Duodenal mucosa (tissue), 2 donors: ENCODE measurements at regions not wholly inside any gene's neighbourhood (a gene's known extent, or its start where the extent isn't known, plus 50 kb on each side); places are given as distances from the start of the nearest gene placed in this dataset.

ENCODE experiments used
- H3K27ac ChIP-seq: one replicate; pipeline ENCODE4 v1.7.0; 2013; ENCODE audit warnings: low read depth, low read length
- H3K27me3 ChIP-seq, 2 donors: one replicate each; pipeline ENCODE4 v1.7.0; 2013; ENCODE audit warnings: low read length in 2 of 2, control low read depth in 1 of 2; ENCODE audit not compliant: insufficient read depth in 2 of 2, control insufficient read depth in 1 of 2
- H3K36me3 ChIP-seq, 2 donors: one replicate each; pipeline ENCODE4 v1.7.0; 2013; ENCODE audit warnings: low read length in 2 of 2, control low read depth in 1 of 2; ENCODE audit not compliant: insufficient read depth in 2 of 2, control insufficient read depth in 1 of 2
- H3K4me1 ChIP-seq, 2 donors: one replicate each; pipeline ENCODE4 v1.7.0; 2013; ENCODE audit warnings: low read length in 2 of 2, control low read depth in 1 of 2; ENCODE audit not compliant: insufficient read depth in 2 of 2, control insufficient read depth in 1 of 2
- H3K4me3 ChIP-seq, 2 donors: one replicate each; pipeline ENCODE4 v1.7.0; 2013; ENCODE audit warnings: low read length in 2 of 2, low read depth in 1 of 2
- H3K9ac ChIP-seq, 2 donors: one replicate each; pipeline ENCODE4 v1.7.0; 2013; ENCODE audit warnings: low read length in 2 of 2, low read depth in 1 of 2
- H3K9me3 ChIP-seq, 2 donors: one replicate each; pipeline ENCODE4 v1.7.0; 2013; ENCODE audit warnings: low read length in 2 of 2, control low read depth in 1 of 2; ENCODE audit not compliant: control insufficient read depth in 1 of 2

GRCh38 chr2:23286031-23286757 lies 98.8 kb upstream of the KLHL29 start:
- Histone ChIP-seq H3K27me3 (no peaks in the 10 kb centered on the region), H3K36me3 (no peaks in the 10 kb centered on the region), H3K9me3 (no peaks in the 10 kb centered on the region), H3K9ac (no peak overlapping the region), H3K4me3 (no peak overlapping the region), H3K4me1 (no peaks in the 10 kb centered on the region), H3K27ac (no peak overlapping the region)

DNA sequence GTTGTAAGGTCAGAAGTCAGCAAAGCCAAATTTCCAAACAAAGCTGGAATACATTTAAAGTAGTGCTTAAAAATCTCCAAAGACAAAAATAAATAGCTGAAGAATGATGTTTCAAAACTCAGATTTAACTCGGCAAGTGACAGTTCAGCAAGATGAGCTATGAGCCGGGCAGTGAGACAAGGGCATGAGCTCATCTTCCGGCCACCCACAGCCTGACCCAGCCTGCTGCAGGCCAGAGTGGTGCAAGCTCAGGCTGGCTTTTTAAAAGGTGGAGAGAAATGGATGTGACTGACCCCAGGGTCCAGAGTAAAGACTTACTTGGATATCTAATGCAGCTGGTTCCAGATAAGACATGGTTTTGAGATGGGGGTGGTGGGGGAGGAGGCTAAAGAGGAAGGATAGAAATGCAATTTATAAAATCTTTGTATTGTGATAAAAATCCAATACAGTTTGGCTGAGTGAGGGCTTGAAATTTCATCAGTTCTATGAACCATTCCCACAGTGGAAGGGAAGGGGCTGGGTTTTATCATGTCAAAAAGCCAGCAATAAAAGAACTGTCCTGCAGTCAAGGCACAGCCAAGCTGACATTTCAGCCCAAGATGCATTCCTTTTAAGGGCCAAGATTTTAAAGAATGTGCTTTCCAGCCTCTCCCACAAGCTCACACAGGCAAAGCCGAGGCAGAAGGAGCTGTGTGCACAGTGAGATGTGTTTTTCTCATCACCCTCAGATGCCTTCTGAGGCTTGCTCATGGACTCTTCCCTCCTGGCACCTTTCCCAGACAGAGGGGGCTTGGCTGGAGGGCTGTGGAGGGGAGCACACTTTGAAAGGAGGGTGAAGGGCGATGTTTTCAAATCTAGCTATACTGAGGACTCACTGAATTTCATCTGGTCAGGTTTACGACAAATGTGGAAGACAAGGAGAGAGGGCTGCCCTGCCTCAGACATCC lies 97.9 kb upstream of the KLHL29 start:
- H3K27ac ChIP-seq: no peak overlapping the region
- no peaks in the 10 kb centered on the region for H3K36me3 ChIP-seq
- no peak overlapping the region for H3K4me3 ChIP-seq
- H3K27me3 ChIP-seq: no peaks in the 10 kb centered on the region
- H3K9ac ChIP-seq: no peak overlapping the region
- H3K4me1 ChIP-seq: no peaks in the 10 kb centered on the region
- no peaks in the 10 kb centered on the region for H3K9me3 ChIP-seq

DNA sequence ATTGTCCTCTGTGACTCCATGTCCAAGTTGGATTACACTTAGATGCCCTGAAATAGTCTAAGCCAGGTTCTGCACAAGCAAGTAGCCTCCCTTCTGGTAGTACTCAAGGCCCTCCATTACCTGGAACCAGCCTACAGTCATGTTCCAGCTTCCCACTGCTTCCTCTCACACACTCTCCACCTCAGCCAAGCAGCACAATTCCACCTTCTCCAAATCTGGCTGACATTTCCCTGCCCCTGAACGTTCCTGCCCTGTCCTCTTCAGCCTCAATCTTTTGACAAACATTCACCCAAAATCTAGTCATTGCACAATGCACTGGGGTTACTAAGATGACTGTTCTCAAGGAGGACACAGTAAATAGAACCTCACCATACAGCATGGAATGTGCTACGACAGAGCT lies 95.3 kb upstream of the KLHL29 start:
- no peaks in the 10 kb centered on the region for H3K9me3 ChIP-seq
- H3K27ac ChIP-seq: no peak overlapping the region
- no peak overlapping the region for H3K9ac ChIP-seq
- peaks cover 0 to 5% of the 10 kb centered on the region in 2 donors for H3K4me1 ChIP-seq
- no peaks in the 10 kb centered on the region for H3K36me3 ChIP-seq
- no peaks in the 10 kb centered on the region for H3K27me3 ChIP-seq
- no peak overlapping the region for H3K4me3 ChIP-seq

- Histone ChIP-seq H3K27me3 (no peaks in the 10 kb centered on the region), H3K27ac (no peak overlapping the region), H3K9me3 (no peaks in the 10 kb centered on the region), H3K4me1 (peaks cover 0 to 5% of the 10 kb centered on the region in 2 donors), H3K4me3 (no peak overlapping the region), H3K36me3 (no peaks in the 10 kb centered on the region), H3K9ac (no peak overlapping the region)
These were observed 93.7 kb upstream of the KLHL29 start for GRCh38 chr2:23291239-23291638.

GRCh38 chr2:23292024-23292423 lies 93.0 kb upstream of the KLHL29 start:
- no peak overlapping the region for H3K9ac ChIP-seq
- H3K9me3 ChIP-seq: no peaks in the 10 kb centered on the region

GRCh38 chr2:23293063-23293462 lies 91.9 kb upstream of the KLHL29 start:
- Histone ChIP-seq H3K4me3 (no peak overlapping the region), H3K27ac (no peak overlapping the region), H3K9ac (no peak overlapping the region), H3K36me3 (no peaks in the 10 kb centered on the region), H3K27me3 (no peaks in the 10 kb centered on the region), H3K9me3 (no peaks in the 10 kb centered on the region), H3K4me1 (peaks cover 0 to 5% of the 10 kb centered on the region in 2 donors)

More at GRCh38 chr2:23292024-23292423, 93.0 kb upstream of the KLHL29 start:
- H3K36me3 ChIP-seq: no peaks in the 10 kb centered on the region
- H3K4me3 ChIP-seq: no peak overlapping the region
- no peak overlapping the region for H3K27ac ChIP-seq
- no peaks in the 10 kb centered on the region for H3K27me3 ChIP-seq
- H3K4me1 ChIP-seq: peaks cover 0 to 5% of the 10 kb centered on the region in 2 donors

- H3K36me3 ChIP-seq: no peaks in the 10 kb centered on the region
- no peaks in the 10 kb centered on the region for H3K27me3 ChIP-seq
- peaks cover 0 to 5% of the 10 kb centered on the region in 2 donors for H3K4me1 ChIP-seq
- no peaks in the 10 kb centered on the region for H3K9me3 ChIP-seq
- H3K27ac ChIP-seq: no peak overlapping the region
- H3K9ac ChIP-seq: no peak overlapping the region
- no peak overlapping the region for H3K4me3 ChIP-seq
These were observed 91.2 kb upstream of the KLHL29 start for GRCh38 chr2:23293731-23294130.

GRCh38 chr2:23294238-23294637 lies 90.7 kb upstream of the KLHL29 start:
- Histone ChIP-seq H3K27ac (no peak overlapping the region), H3K4me3 (no peak overlapping the region), H3K27me3 (no peaks in the 10 kb centered on the region), H3K36me3 (no peaks in the 10 kb centered on the region), H3K9me3 (no peaks in the 10 kb centered on the region), H3K9ac (no peak overlapping the region), H3K4me1 (peaks cover 0 to 5% of the 10 kb centered on the region in 2 donors)

GRCh38 chr2:23296691-23297090 lies 88.3 kb upstream of the KLHL29 start:
- H3K9me3 ChIP-seq: no peaks in the 10 kb centered on the region
- no peaks in the 10 kb centered on the region for H3K36me3 ChIP-seq
- H3K4me3 ChIP-seq: no peak overlapping the region
- no peak overlapping the region for H3K9ac ChIP-seq
- H3K27ac ChIP-seq: no peak overlapping the region
- H3K4me1 ChIP-seq: peaks cover 0 to 5% of the 10 kb centered on the region in 2 donors
- no peaks in the 10 kb centered on the region for H3K27me3 ChIP-seq

GRCh38 chr2:23297112-23297511 lies 87.9 kb upstream of the KLHL29 start:
- Histone ChIP-seq H3K4me3 (no peak overlapping the region), H3K9me3 (no peaks in the 10 kb centered on the region), H3K27me3 (no peaks in the 10 kb centered on the region), H3K4me1 (peaks cover 0 to 5% of the 10 kb centered on the region in 2 donors), H3K9ac (no peak overlapping the region), H3K27ac (no peak overlapping the region), H3K36me3 (no peaks in the 10 kb centered on the region)
